Natural killer cell (primary cell): ENCODE measurements at regions not wholly inside any gene's neighbourhood (a gene's known extent, or its start where the extent isn't known, plus 50 kb on each side); places are given as distances from the start of the nearest gene placed in this dataset.

ENCODE experiments used
- ATAC-seq, 3 donors: fragments of 150-1000 bp in 2 of 3; fragments of 200-7000 bp in 1 of 3; cut with Tn5 transposase; 1 replicate in 1 of 3; 2 replicates in 2 of 3; pipeline ENCODE4 v1.10.0; 2021; ENCODE audit warnings: mild to moderate bottlenecking in 2 of 3, moderate library complexity in 2 of 3
- DNase-seq, 2 donors: peaks; one replicate each; pipeline versions ENCODE4 v3.0.0 to v3.0.0-alpha.2; 2013 to 2021; ENCODE audit warnings: mixed read lengths in 1 of 2
- H3K27ac ChIP-seq: one replicate; pipeline ENCODE4 v1.5.1; 2013; ENCODE audit warnings: mild to moderate bottlenecking, low read length
- H3K27me3 ChIP-seq: one replicate; pipeline ENCODE4 v1.6.1; 2013; ENCODE audit warnings: low read length; ENCODE audit not compliant: control insufficient read depth, insufficient read depth
- H3K36me3 ChIP-seq: one replicate; pipeline ENCODE4 v1.6.1; 2013; ENCODE audit warnings: low read length; ENCODE audit not compliant: control insufficient read depth, insufficient read depth
- H3K4me1 ChIP-seq: one replicate; pipeline ENCODE4 v1.6.1; 2013; ENCODE audit warnings: low read length; ENCODE audit not compliant: control insufficient read depth, insufficient read depth
- H3K4me3 ChIP-seq: one replicate; pipeline ENCODE4 v1.5.1; 2013; ENCODE audit warnings: low read length
- H3K9me3 ChIP-seq: one replicate; pipeline ENCODE4 v1.6.1; 2013; ENCODE audit warnings: low read length; ENCODE audit not compliant: control insufficient read depth, insufficient read depth
- H3K27ac Mint-ChIP-seq, 2 donors: one replicate each; pipeline ENCODE4 v1.8.0; 2022; ENCODE audit warnings: mild to moderate bottlenecking in 2 of 2, mixed read lengths in 2 of 2, moderate library complexity in 1 of 2
- H3K27me3 Mint-ChIP-seq, 2 donors: one replicate each; pipeline ENCODE4 v1.8.0; 2022; ENCODE audit warnings: low read depth in 2 of 2, mixed read lengths in 2 of 2
- H3K36me3 Mint-ChIP-seq: one replicate; pipeline ENCODE4 v1.8.0; 2022; ENCODE audit warnings: mixed read lengths
- H3K4me1 Mint-ChIP-seq, 2 donors: one replicate each; pipeline ENCODE4 v1.8.0; 2022; ENCODE audit warnings: mixed read lengths in 2 of 2
- H3K4me3 Mint-ChIP-seq: one replicate; pipeline ENCODE4 v1.8.0; 2022; ENCODE audit warnings: mild to moderate bottlenecking, moderate library complexity, mixed read lengths
- H3K9me3 Mint-ChIP-seq, 2 donors: one replicate each; pipeline ENCODE4 v1.8.0; 2022; ENCODE audit warnings: mixed read lengths in 2 of 2
- CTCF ChIP-seq: fragments of 200-600 bp; IDR thresholded peaks from one replicate; pipeline ENCODE4 v1.8.0; 2022; ENCODE audit warnings: antibody characterized with exemption
- WGBS: methylation state at CpG from one replicate; pipeline ENCODE4 v1.1.7; 2013; ENCODE audit warnings: missing lambda C conversion rate; ENCODE audit not compliant: insufficient coverage; 5-methylcytosine and 5-hydroxymethylcytosine counted together
- intact Hi-C: fragments of 100-400 bp; cut with micrococcal nuclease; formaldehyde crosslinking; loops from one replicate; pipeline ENCODE4 v1.14.2; 2022

DNA sequence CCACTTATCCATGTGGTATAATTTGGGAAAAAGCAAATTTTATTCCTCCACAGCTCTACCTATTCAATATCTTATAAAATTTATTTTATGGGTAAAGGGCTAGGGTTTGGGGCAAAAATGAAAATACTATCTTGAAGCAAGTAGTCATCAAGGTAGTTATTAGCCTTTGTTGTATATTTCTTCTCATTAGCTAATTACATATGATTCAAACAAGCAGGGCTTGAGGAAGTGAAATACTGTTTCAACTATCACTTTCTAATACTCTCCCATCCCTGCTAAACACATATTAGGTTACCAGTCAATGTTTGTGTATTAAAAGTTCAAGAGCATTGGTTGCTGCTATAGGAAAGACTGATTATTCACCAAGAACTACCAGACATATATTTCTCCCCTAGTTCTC, 517.3 kb downstream of the METTL15 start:
- no peaks in the 10 kb centered on the region for H3K4me1 Mint-ChIP-seq
- DNase-seq, result no peak
- ATAC-seq, result no peak
- H3K27me3 ChIP-seq, result no peaks in the 10 kb centered on the region
- H3K9me3 ChIP-seq, result no peaks in the 10 kb centered on the region
- peaks cover 9 to 10% of the 10 kb centered on the region in 2 donors for H3K9me3 Mint-ChIP-seq
- no peak overlapping the region for H3K4me3 ChIP-seq
- H3K4me3 Mint-ChIP-seq, result no peak overlapping the region
- intact Hi-C loops, result no loop called here
- no peaks in the 10 kb centered on the region for H3K4me1 ChIP-seq
- H3K27me3 Mint-ChIP-seq, result no peaks in the 10 kb centered on the region
- no peaks in the 10 kb centered on the region for H3K36me3 ChIP-seq
- H3K27ac Mint-ChIP-seq, result no peak overlapping the region
- TF ChIP-seq CTCF, result no peak
- no peak overlapping the region for H3K27ac ChIP-seq
- no peaks in the 10 kb centered on the region for H3K36me3 Mint-ChIP-seq

GRCh38 chr11:28621753-28622152, 513.6 kb downstream of the METTL15 start:
- Histone ChIP-seq H3K9me3 (no peaks in the 10 kb centered on the region), H3K27ac (no peak overlapping the region), H3K27me3 (no peaks in the 10 kb centered on the region), H3K36me3 (no peaks in the 10 kb centered on the region), H3K4me1 (no peaks in the 10 kb centered on the region), H3K4me3 (no peak overlapping the region)
- no peak overlapping the region for H3K27ac Mint-ChIP-seq
- H3K36me3 Mint-ChIP-seq, result no peaks in the 10 kb centered on the region
- no peaks in the 10 kb centered on the region for H3K4me1 Mint-ChIP-seq
- no peak overlapping the region for H3K4me3 Mint-ChIP-seq
- DNase-seq (no peak), ATAC-seq (no peak)
- H3K27me3 Mint-ChIP-seq, result no peaks in the 10 kb centered on the region
- H3K9me3 Mint-ChIP-seq, result peaks cover 14 to 16% of the 10 kb centered on the region in 2 donors
- intact Hi-C loops, result no loop called here
- WGBS, result 88% methylated on average over 8 of the region's 8 CpGs
- no peak for TF ChIP-seq CTCF

DNA sequence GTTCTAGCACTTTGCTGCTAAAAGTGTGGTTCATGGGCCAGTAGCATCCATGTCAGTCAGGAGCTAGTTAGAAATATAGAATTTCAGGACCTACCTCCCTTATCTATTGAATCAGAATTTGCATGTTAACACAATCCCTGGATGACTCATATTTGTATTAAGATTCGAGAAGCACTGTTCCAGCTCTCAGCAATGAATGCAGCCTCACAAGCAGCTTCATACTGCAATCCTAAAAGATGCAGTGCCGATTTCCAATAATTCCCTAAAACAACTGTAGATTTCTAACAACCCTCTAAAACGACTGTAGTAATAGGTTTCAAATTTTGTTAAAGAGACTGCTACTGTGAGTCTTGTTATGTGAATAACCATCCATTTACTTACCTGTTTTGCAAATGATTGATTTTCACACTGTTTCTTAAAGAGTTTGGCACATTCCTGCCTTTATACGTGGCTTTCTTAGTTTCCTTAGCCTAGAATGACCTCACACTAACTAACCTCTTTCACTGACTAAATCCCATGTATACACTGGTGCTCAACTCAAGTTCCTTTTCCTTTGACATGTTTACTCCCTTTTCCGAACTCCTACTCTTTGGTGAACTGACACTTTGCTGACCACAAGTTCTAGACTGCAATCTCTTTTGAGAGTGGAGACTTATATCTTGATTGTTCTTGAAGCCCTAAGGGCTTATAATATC, 511.8 kb downstream of the METTL15 start:
- H3K36me3 ChIP-seq, result no peaks in the 10 kb centered on the region
- ATAC-seq, result no peak
- H3K27ac ChIP-seq, result no peak overlapping the region
- TF ChIP-seq CTCF, result no peak
- no peak overlapping the region for H3K4me3 Mint-ChIP-seq
- no peaks in the 10 kb centered on the region for H3K36me3 Mint-ChIP-seq
- no peaks in the 10 kb centered on the region for H3K4me1 ChIP-seq
- no peaks in the 10 kb centered on the region for H3K9me3 ChIP-seq
- no peak overlapping the region for H3K4me3 ChIP-seq
- 69% methylated on average over 4 of the region's 5 CpGs for WGBS
- intact Hi-C loops, result no loop called here
- H3K27me3 ChIP-seq, result no peaks in the 10 kb centered on the region
- peaks cover 14 to 16% of the 10 kb centered on the region in 2 donors for H3K9me3 Mint-ChIP-seq
- H3K27me3 Mint-ChIP-seq, result no peaks in the 10 kb centered on the region
- DNase-seq, result no peak
- no peak overlapping the region for H3K27ac Mint-ChIP-seq
- no peaks in the 10 kb centered on the region for H3K4me1 Mint-ChIP-seq

- Histone ChIP-seq H3K27ac (no peak overlapping the region), H3K4me1 (no peaks in the 10 kb centered on the region), H3K27me3 (no peaks in the 10 kb centered on the region), H3K4me3 (no peak overlapping the region), H3K36me3 (no peaks in the 10 kb centered on the region), H3K9me3 (no peaks in the 10 kb centered on the region)
- H3K27ac Mint-ChIP-seq, result no peak overlapping the region
- 90% methylated on average over 2 of the region's 2 CpGs for WGBS
- no peak overlapping the region for H3K4me3 Mint-ChIP-seq
- H3K27me3 Mint-ChIP-seq, result no peaks in the 10 kb centered on the region
- ATAC-seq (no peak), DNase-seq (no peak)
- H3K9me3 Mint-ChIP-seq, result peaks cover 12 to 18% of the 10 kb centered on the region in 2 donors
- no peaks in the 10 kb centered on the region for H3K4me1 Mint-ChIP-seq
- TF ChIP-seq CTCF, result no peak
- intact Hi-C loops, result no loop called here
- no peaks in the 10 kb centered on the region for H3K36me3 Mint-ChIP-seq
Observed at GRCh38 chr11:28618416-28618815, 510.2 kb downstream of the METTL15 start.
